SK-N-SH (cell line): ENCODE measurements at regions not wholly inside any gene's neighbourhood (a gene's known extent, or its start where the extent isn't known, plus 50 kb on each side); places are given as distances from the start of the nearest gene placed in this dataset.

ENCODE experiments used
- CTCF ChIA-PET: fragments of 300-600, 350-600 bp; formaldehyde crosslinking; extraction: SDS; loops from one replicate; lab custom pipeline; 2021; lab: Yijun Ruan, JAX
- POLR2A ChIA-PET: fragments of 350-600 bp; sonication (Branson Sonifier 250); formaldehyde crosslinking; extraction: SDS; loops from one replicate; lab custom pipeline; 2020; ENCODE audit warnings: antibody characterized with exemption, inconsistent platforms; lab: Yijun Ruan, JAX
- DNase-seq: peaks from one replicate; pipeline ENCODE4 v3.0.0; 2012
- H2AFZ ChIP-seq: fragments of 200-600 bp; sonication (generic); 2 replicates; pipeline ENCODE4 v1.8.1; 2016; ENCODE audit warnings: antibody characterized with exemption, mild to moderate bottlenecking, low read depth
- H3F3A ChIP-seq: fragments of 200-600 bp; sonication (generic); replicated peaks from 2 replicates; pipeline ENCODE3; 2016; ENCODE audit warnings: antibody characterized with exemption, mild to moderate bottlenecking; ENCODE audit not compliant: insufficient read depth
- H3K27ac ChIP-seq, 2 experiments: fragments of 200-500 bp in 1 of 2; fragments of 200-600 bp in 1 of 2; sonication (Bioruptor generic) in 1 of 2; sonication (generic), shearing (Covaris generic) in 1 of 2; 2 replicates each; pipeline versions ENCODE4 v1.5.1 to v1.6.1; 2014 to 2016; ENCODE audit warnings: low read depth in 2 of 2, inconsistent platforms in 1 of 2, low read length in 1 of 2, mild to moderate bottlenecking in 1 of 2, mixed read lengths in 1 of 2
- H3K27me3 ChIP-seq: fragments of 200-600 bp; sonication (generic), shearing (Covaris generic); 2 replicates; pipeline ENCODE4 v1.6.1; 2016; ENCODE audit warnings: mixed run types; ENCODE audit not compliant: insufficient read depth
- H3K36me3 ChIP-seq, 2 experiments: fragments of 200-500 bp in 1 of 2; fragments of 200-600 bp in 1 of 2; sonication (Bioruptor generic) in 1 of 2; sonication (generic) in 1 of 2; replicated peaks in 1 of 2; 2 replicates each; pipeline versions ENCODE3 to v1.5.1; 2014 to 2016; ENCODE audit warnings: low read length in 1 of 2, mild to moderate bottlenecking in 1 of 2; ENCODE audit not compliant: insufficient read depth in 2 of 2, control insufficient read depth in 1 of 2
- H3K4me1 ChIP-seq, 2 experiments: fragments of 200-500 bp in 1 of 2; fragments of 200-600 bp in 1 of 2; sonication (Bioruptor generic) in 1 of 2; sonication (generic), shearing (Covaris generic) in 1 of 2; 2 replicates each; pipeline versions ENCODE4 v1.5.1 to v1.6.1; 2014 to 2016; ENCODE audit warnings: low read depth in 1 of 2, low read length in 1 of 2, mixed run types in 1 of 2; ENCODE audit not compliant: insufficient read depth in 2 of 2, control insufficient read depth in 1 of 2
- H3K4me2 ChIP-seq: fragments of 200-600 bp; sonication (generic), shearing (Covaris generic); 2 replicates; pipeline ENCODE4 v1.6.1; 2017; ENCODE audit warnings: mixed run types
- H3K4me3 ChIP-seq, 2 experiments: fragments of 200-500 bp in 1 of 2; fragments of 200-600 bp in 1 of 2; sonication (Bioruptor generic) in 1 of 2; sonication (generic), shearing (Covaris generic) in 1 of 2; 2 replicates each; pipeline versions ENCODE4 v1.5.1 to v1.8.1; 2014 to 2016; ENCODE audit warnings: low read depth in 2 of 2, inconsistent platforms in 1 of 2, low read length in 1 of 2, mild to moderate bottlenecking in 1 of 2, mixed read lengths in 1 of 2, moderate library complexity in 1 of 2
- H3K79me2 ChIP-seq: fragments of 200-600 bp; sonication (generic); 2 replicates; pipeline ENCODE4 v1.8.1; 2017; ENCODE audit warnings: mild to moderate bottlenecking; ENCODE audit not compliant: insufficient read depth
- H3K9ac ChIP-seq: fragments of 200-600 bp; sonication (generic); 2 replicates; pipeline ENCODE4 v1.6.1; 2017; ENCODE audit warnings: mixed run types
- H3K9me2 ChIP-seq: fragments of 200-600 bp; sonication (generic); 2 replicates; pipeline ENCODE4 v1.6.1; 2017; ENCODE audit warnings: mixed run types
- H3K9me3 ChIP-seq: fragments of 200-600 bp; sonication (generic); 2 replicates; pipeline ENCODE4 v1.6.1; 2017; ENCODE audit warnings: mixed run types, mild to moderate bottlenecking, moderate library complexity
- H4K20me1 ChIP-seq: fragments of 200-600 bp; sonication (generic); 2 replicates; pipeline ENCODE4 v1.6.1; 2017; ENCODE audit warnings: mild to moderate bottlenecking, mixed run types; ENCODE audit not compliant: insufficient read depth
- ELF1 ChIP-seq: IDR thresholded peaks from 2 replicates; pipeline ENCODE4 v1.4.0; 2012
- EP300 ChIP-seq, 2 experiments: IDR thresholded peaks; 2 replicates each; pipeline versions ENCODE4 v1.4.0 to v1.6.1; 2012; ENCODE audit warnings: borderline replicate concordance in 1 of 2, low read depth in 1 of 2, low read length in 1 of 2
- EZH2phosphoT487 ChIP-seq: fragments of 200-600 bp; sonication (generic); IDR thresholded peaks from 2 replicates; pipeline ENCODE4 v1.6.1; 2017; ENCODE audit warnings: low read depth, mixed run types, mild to moderate bottlenecking, antibody characterized with exemption, moderate library complexity, borderline replicate concordance
- FOXJ3 ChIP-seq: sonication (generic); formaldehyde crosslinking; IDR thresholded peaks from 2 replicates; pipeline ENCODE4 v1.5.1; 2020; ENCODE audit warnings: mild to moderate bottlenecking, missing genetic modification reagents
- GABPA ChIP-seq: IDR thresholded peaks from 2 replicates; pipeline ENCODE4 v1.4.0; 2012; ENCODE audit warnings: low read depth, mild to moderate bottlenecking
- JUND ChIP-seq: IDR thresholded peaks from 2 replicates; pipeline ENCODE4 v1.4.0; 2012
- MXI1 ChIP-seq: IDR thresholded peaks from 2 replicates; pipeline ENCODE4 v1.6.1; 2012; ENCODE audit warnings: mild to moderate bottlenecking, low read depth, low read length, improper control_type of control experiment
- RCOR1 ChIP-seq: fragments of 150-350 bp; IDR thresholded peaks from 2 replicates; pipeline ENCODE4 v1.6.1; 2017; ENCODE audit warnings: antibody characterized with exemption, low read length
- RFX5 ChIP-seq: IDR thresholded peaks from 2 replicates; pipeline ENCODE4 v1.6.1; 2012; ENCODE audit warnings: mild to moderate bottlenecking, improper control_type of control experiment, low read length
- RXRA ChIP-seq: IDR thresholded peaks from 2 replicates; pipeline ENCODE4 v1.4.0; 2012; ENCODE audit warnings: low read depth, mild to moderate bottlenecking, borderline replicate concordance
- SMC3 ChIP-seq: IDR thresholded peaks from 2 replicates; pipeline ENCODE4 v1.6.1; 2012; ENCODE audit warnings: low read depth, low read length, improper control_type of control experiment
- TAF1 ChIP-seq: IDR thresholded peaks from 2 replicates; pipeline ENCODE4 v1.6.1; 2012; ENCODE audit warnings: low read depth, mild to moderate bottlenecking, low read length, moderate library complexity, borderline replicate concordance
- YY1 ChIP-seq: IDR thresholded peaks from 2 replicates; pipeline ENCODE4 v1.4.0; 2012; ENCODE audit warnings: low read depth, mild to moderate bottlenecking
- WGBS: methylation state at CpG from one replicate; pipeline ENCODE4 v1.1.6; 2017; ENCODE audit warnings: low lambda C conversion rate; 5-methylcytosine and 5-hydroxymethylcytosine counted together
- TF ChIP-seq, protein P1 (sequence below): IDR thresholded peaks from 2 replicates; pipeline ENCODE4 v1.4.0; 2012; ENCODE audit warnings: low read depth
- TF ChIP-seq, protein P2 (sequence below): IDR thresholded peaks from 2 replicates; pipeline ENCODE4 v1.6.1; 2012; ENCODE audit warnings: mild to moderate bottlenecking, low read depth, low read length, moderate library complexity
- TF ChIP-seq, protein P3 (sequence below): fragments of 150-350 bp; IDR thresholded peaks from 2 replicates; pipeline ENCODE4 v1.6.1; 2017; ENCODE audit warnings: antibody characterized with exemption, low read length, low read depth, borderline replicate concordance
- TF ChIP-seq, protein P4 (sequence below): fragments of 150-350 bp; IDR thresholded peaks from 2 replicates; pipeline ENCODE4 v1.6.1; 2016; ENCODE audit warnings: mild to moderate bottlenecking, low read depth, low read length
- TF ChIP-seq, protein P5 (sequence below): IDR thresholded peaks from 2 replicates; pipeline ENCODE4; 2012

DNA sequence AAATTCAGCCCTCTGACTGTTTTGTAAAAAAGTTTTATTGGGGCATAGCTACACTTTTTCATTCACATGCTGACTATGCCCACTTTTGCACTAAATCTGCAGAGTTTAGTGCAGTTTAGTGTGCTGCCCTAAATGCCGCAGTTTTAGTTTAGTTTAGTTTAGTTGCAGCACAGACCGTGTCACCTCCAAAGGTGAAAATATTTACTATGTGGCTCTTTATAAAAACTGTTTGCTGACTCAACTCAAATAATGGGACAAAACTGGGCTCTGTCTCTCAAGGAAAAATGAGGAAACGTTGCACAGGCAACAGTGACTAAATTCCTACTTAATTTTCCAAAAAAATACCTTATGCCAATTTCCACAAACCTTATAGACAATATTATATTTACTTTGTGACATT, 314.2 kb downstream of the C4orf33 start:
- ChIA-PET CTCF (no interaction called here), POLR2A (no interaction called here)
- no peak overlapping the region for H3K9ac ChIP-seq
- H3K36me3 ChIP-seq: no peaks in the 10 kb centered on the region
- no peaks in the 10 kb centered on the region for H4K20me1 ChIP-seq
- no peak for TF ChIP-seq EP300 (IDR thresholded peaks at IDR 0.05; ENCODE audit: borderline replicate concordance in 1 of 2, low read depth in 1 of 2, low read length in 1 of 2)
- TF ChIP-seq, protein P1, sequence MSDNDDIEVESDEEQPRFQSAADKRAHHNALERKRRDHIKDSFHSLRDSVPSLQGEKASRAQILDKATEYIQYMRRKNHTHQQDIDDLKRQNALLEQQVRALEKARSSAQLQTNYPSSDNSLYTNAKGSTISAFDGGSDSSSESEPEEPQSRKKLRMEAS: no peak
- no peak for TF ChIP-seq EZH2phosphoT487
- TF ChIP-seq YY1: no peak
- TF ChIP-seq, protein P2, sequence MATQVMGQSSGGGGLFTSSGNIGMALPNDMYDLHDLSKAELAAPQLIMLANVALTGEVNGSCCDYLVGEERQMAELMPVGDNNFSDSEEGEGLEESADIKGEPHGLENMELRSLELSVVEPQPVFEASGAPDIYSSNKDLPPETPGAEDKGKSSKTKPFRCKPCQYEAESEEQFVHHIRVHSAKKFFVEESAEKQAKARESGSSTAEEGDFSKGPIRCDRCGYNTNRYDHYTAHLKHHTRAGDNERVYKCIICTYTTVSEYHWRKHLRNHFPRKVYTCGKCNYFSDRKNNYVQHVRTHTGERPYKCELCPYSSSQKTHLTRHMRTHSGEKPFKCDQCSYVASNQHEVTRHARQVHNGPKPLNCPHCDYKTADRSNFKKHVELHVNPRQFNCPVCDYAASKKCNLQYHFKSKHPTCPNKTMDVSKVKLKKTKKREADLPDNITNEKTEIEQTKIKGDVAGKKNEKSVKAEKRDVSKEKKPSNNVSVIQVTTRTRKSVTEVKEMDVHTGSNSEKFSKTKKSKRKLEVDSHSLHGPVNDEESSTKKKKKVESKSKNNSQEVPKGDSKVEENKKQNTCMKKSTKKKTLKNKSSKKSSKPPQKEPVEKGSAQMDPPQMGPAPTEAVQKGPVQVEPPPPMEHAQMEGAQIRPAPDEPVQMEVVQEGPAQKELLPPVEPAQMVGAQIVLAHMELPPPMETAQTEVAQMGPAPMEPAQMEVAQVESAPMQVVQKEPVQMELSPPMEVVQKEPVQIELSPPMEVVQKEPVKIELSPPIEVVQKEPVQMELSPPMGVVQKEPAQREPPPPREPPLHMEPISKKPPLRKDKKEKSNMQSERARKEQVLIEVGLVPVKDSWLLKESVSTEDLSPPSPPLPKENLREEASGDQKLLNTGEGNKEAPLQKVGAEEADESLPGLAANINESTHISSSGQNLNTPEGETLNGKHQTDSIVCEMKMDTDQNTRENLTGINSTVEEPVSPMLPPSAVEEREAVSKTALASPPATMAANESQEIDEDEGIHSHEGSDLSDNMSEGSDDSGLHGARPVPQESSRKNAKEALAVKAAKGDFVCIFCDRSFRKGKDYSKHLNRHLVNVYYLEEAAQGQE: no peak
- H3K79me2 ChIP-seq: no peaks in the 10 kb centered on the region
- H3F3A ChIP-seq: no peaks in the 10 kb centered on the region
- H3K4me2 ChIP-seq: no peak overlapping the region
- H3K9me2 ChIP-seq: no peaks in the 10 kb centered on the region
- DNase-seq: no peak
- no peak overlapping the region for H3K27ac ChIP-seq
- no peak overlapping the region for H3K4me3 ChIP-seq
- 47% methylated on average over 3 of the region's 3 CpGs for WGBS
- no peaks in the 10 kb centered on the region for H3K9me3 ChIP-seq
- no peaks in the 10 kb centered on the region for H3K27me3 ChIP-seq
- no peaks in the 10 kb centered on the region for H3K4me1 ChIP-seq
- no peak overlapping the region for H2AFZ ChIP-seq

DNA sequence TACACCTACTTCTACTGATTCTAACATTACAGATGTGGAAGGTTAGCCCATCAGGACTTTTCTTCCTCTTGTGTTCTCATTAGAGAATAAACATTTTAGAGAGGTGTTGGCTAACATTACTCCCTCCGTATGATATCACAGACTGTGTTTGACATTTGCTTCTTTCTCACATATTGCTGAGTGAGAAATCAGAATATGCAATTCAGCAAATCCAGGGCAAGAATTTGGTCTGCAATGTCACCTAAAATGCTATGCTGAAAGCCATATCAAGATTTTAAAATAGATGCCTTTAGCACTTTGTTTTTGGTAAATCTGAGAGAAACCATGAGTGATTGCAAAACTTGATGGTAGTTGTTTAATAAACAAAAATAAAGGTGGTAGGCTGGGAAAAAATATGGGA, 319.1 kb downstream of the C4orf33 start:
- no peak overlapping the region for H3K27ac ChIP-seq
- ChIA-PET CTCF (no interaction called here), POLR2A (no interaction called here)
- H3K9me3 ChIP-seq: no peaks in the 10 kb centered on the region
- no peaks in the 10 kb centered on the region for H3K36me3 ChIP-seq
- H3K9me2 ChIP-seq: no peaks in the 10 kb centered on the region
- no peaks in the 10 kb centered on the region for H3K4me1 ChIP-seq
- no peak for DNase-seq
- no peak overlapping the region for H3K4me2 ChIP-seq
- no peak overlapping the region for H2AFZ ChIP-seq
- H3K79me2 ChIP-seq: no peaks in the 10 kb centered on the region
- no peak overlapping the region for H3K4me3 ChIP-seq
- H3K9ac ChIP-seq: no peak overlapping the region
- WGBS: 41% methylated on average over 1 of the region's 1 CpG
- no peaks in the 10 kb centered on the region for H3K27me3 ChIP-seq
- no peaks in the 10 kb centered on the region for H3F3A ChIP-seq
- H4K20me1 ChIP-seq: no peaks in the 10 kb centered on the region
- TF ChIP-seq FOXJ3 (CRISPR knock-in tag) (no peak), RCOR1 (no peak), RXRA (no peak), EZH2phosphoT487 (no peak), TAF1 (no peak), JUND (no peak), GABPA (no peak), RFX5 (no peak), MXI1 (no peak), SMC3 (no peak), ELF1 (no peak)
- TF ChIP-seq, protein P3, sequence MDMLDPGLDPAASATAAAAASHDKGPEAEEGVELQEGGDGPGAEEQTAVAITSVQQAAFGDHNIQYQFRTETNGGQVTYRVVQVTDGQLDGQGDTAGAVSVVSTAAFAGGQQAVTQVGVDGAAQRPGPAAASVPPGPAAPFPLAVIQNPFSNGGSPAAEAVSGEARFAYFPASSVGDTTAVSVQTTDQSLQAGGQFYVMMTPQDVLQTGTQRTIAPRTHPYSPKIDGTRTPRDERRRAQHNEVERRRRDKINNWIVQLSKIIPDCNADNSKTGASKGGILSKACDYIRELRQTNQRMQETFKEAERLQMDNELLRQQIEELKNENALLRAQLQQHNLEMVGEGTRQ: no peak
- TF ChIP-seq, protein P4, sequence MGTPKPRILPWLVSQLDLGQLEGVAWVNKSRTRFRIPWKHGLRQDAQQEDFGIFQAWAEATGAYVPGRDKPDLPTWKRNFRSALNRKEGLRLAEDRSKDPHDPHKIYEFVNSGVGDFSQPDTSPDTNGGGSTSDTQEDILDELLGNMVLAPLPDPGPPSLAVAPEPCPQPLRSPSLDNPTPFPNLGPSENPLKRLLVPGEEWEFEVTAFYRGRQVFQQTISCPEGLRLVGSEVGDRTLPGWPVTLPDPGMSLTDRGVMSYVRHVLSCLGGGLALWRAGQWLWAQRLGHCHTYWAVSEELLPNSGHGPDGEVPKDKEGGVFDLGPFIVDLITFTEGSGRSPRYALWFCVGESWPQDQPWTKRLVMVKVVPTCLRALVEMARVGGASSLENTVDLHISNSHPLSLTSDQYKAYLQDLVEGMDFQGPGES: no peak
- TF ChIP-seq, protein P5, sequence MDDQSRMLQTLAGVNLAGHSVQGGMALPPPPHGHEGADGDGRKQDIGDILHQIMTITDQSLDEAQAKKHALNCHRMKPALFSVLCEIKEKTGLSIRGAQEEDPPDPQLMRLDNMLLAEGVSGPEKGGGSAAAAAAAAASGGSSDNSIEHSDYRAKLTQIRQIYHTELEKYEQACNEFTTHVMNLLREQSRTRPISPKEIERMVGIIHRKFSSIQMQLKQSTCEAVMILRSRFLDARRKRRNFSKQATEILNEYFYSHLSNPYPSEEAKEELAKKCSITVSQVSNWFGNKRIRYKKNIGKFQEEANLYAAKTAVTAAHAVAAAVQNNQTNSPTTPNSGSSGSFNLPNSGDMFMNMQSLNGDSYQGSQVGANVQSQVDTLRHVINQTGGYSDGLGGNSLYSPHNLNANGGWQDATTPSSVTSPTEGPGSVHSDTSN: no peak
- TF ChIP-seq, protein P2: no peak
